ENCODE measurements at regions not wholly inside any gene's neighbourhood (a gene's known extent, or its start where the extent isn't known, plus 50 kb on each side); places are given as distances from the start of the nearest gene placed in this dataset.

DNA sequence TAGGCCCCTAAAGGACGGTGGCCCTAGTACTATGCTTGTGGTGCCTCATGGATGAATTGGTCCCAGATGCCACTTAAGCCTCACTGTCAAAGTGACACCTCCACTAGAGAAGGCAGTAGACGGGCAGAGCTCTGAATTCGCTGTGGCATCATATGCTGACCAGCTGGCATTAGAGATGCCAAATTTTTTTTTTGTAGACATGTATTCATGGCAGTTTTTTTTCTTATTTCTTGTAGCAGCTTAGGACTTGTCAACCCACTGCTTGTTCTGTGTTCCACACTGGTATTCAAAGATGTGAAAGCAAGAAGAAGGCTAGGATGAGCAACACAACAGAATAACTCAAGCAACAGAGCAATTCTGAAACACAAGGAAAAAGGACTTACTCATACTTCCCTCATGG, 212.5 kb downstream of the DLEU7 start:
- WGBS (ENCODE audit: insufficient coverage, low coverage, low lambda C conversion rate, missing lambda C conversion rate): 85% methylated on average over 3 of the region's 3 CpGs
- TF ChIP-seq POLR2A (IDR thresholded peaks at IDR 0.05): no peak
- no peak for TF ChIP-seq CTCF (IDR thresholded peaks at IDR 0.05)
- H3K36me3 ChIP-seq: no peaks in the 10 kb centered on the region
- H3K27ac ChIP-seq: no peak overlapping the region
- no peaks in the 10 kb centered on the region for H3K27me3 ChIP-seq
- H3K4me1 ChIP-seq: peaks cover 0 to 10% (median 0%) of the 10 kb centered on the region in 4 donors
- intact Hi-C loops (cut with DNase I): no loop called here
- no peak for DNase-seq
- H3K9me3 ChIP-seq: no peaks in the 10 kb centered on the region
- no peak overlapping the region for H3K4me3 ChIP-seq
- no peak for ATAC-seq

DNA sequence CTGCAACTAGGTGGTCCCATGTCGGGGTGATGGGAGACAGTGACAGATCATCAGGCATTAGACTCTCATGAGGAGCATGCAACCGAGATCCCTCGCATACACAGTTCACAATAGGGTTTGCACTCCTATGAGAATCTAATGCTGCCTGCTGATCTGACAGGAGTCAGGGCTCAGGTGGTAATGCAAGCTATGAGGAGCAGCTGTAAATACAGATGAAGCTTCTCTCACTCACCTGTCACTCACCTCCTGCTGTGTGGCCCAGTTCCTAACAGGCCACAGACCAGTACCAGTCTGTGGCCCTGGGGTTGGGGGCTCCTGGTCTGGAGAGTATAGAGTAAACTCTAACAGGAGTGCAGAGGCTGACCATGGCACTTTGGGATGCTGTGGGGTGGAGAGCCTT, 209.2 kb downstream of the DLEU7 start:
- DNase-seq (no peak), ATAC-seq (no peak)
- intact Hi-C loops (cut with DNase I): no loop called here
- no peaks in the 10 kb centered on the region for H3K27me3 ChIP-seq
- H3K27ac ChIP-seq: no peak overlapping the region
- H3K36me3 ChIP-seq: no peaks in the 10 kb centered on the region
- TF ChIP-seq POLR2A (IDR thresholded peaks at IDR 0.05) (no peak), CTCF (IDR thresholded peaks at IDR 0.05) (no peak)
- peaks cover 0 to 6% (median 0%) of the 10 kb centered on the region in 4 donors for H3K4me1 ChIP-seq
- no peak overlapping the region for H3K4me3 ChIP-seq
- no peaks in the 10 kb centered on the region for H3K9me3 ChIP-seq
- WGBS (ENCODE audit: insufficient coverage, low coverage, low lambda C conversion rate, missing lambda C conversion rate): 94% methylated on average over 2 of the region's 3 CpGs

DNA sequence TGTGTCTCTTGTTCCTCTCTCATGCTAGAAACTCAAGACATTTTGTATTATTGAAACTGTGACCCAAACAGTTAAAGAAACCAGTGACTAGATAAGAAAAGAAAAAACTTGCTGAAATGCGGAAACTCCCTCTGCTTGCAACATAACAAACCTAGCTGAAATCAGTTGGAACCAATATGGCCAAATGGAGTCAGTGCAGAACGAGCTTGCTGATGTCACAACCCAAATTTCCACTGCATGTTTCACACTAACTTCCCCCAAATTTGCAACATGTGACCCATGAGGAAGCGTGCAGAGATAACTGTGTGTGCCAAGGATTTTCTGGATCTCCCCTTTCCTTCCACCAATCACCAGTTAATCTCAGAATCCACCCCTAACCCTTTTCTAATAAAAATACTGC, 208.0 kb downstream of the DLEU7 start:
- DNase-seq: no peak
- Histone ChIP-seq H3K27ac (peak overlapping the region in 1 of 3 donors; percentile 29), H3K36me3 (no peaks in the 10 kb centered on the region), H3K27me3 (no peaks in the 10 kb centered on the region), H3K9me3 (no peaks in the 10 kb centered on the region), H3K4me1 (no peaks in the 10 kb centered on the region), H3K4me3 (no peak overlapping the region)
- no peak for TF ChIP-seq CTCF (IDR thresholded peaks at IDR 0.05)
- no peak for TF ChIP-seq POLR2A (IDR thresholded peaks at IDR 0.05)
- ATAC-seq: peak; percentile 47 to 79 (median 72)
- intact Hi-C loops (cut with DNase I): no loop called here
- 5% methylated on average over 3 of the region's 3 CpGs for WGBS (ENCODE audit: insufficient coverage, low coverage, low lambda C conversion rate, missing lambda C conversion rate)

GRCh38 chr13:50636007-50636704, 207.3 kb downstream of the DLEU7 start:
- H3K4me1 ChIP-seq: no peaks in the 10 kb centered on the region
- ATAC-seq: peak in 3 of 4 donors; percentile 16 to 20 (median 19)
- H3K27me3 ChIP-seq: no peaks in the 10 kb centered on the region
- H3K9me3 ChIP-seq: no peaks in the 10 kb centered on the region
- TF ChIP-seq POLR2A (IDR thresholded peaks at IDR 0.05) (no peak), CTCF (IDR thresholded peaks at IDR 0.05) (no peak)
- 61% methylated on average over 7 of the region's 7 CpGs for WGBS (ENCODE audit: insufficient coverage, low coverage, low lambda C conversion rate, missing lambda C conversion rate)
- H3K4me3 ChIP-seq: no peak overlapping the region
- no peak for DNase-seq
- no peaks in the 10 kb centered on the region for H3K36me3 ChIP-seq
- peak overlapping the region in 2 of 3 donors; percentile 29 to 35 for H3K27ac ChIP-seq
- intact Hi-C loops (cut with DNase I): no loop called here
